Neural cell (in vitro differentiated cells): ENCODE measurements at regions not wholly inside any gene's neighbourhood (a gene's known extent, or its start where the extent isn't known, plus 50 kb on each side); places are given as distances from the start of the nearest gene placed in this dataset.
"Not testable (repeated sequence)": the region's sequence is repeated elsewhere in the genome, so short reads cannot be mapped to it uniquely, and the experiment has no call there.

Experiments used
- H2AFZ ChIP-seq: fragments of 200-600, 300-800 bp; sonication (generic), shearing (Covaris generic); 2 replicates; pipeline ENCODE4 v1.6.0; 2014; ENCODE audit warnings: low read depth, mild to moderate bottlenecking, antibody characterized with exemption, low read length, moderate library complexity
- H3F3A ChIP-seq: fragments of 200-600 bp; shearing (Covaris generic); 2 replicates; pipeline ENCODE4 v1.6.1; 2016; ENCODE audit warnings: mild to moderate bottlenecking, moderate library complexity, mixed read lengths, antibody characterized with exemption, low read length; ENCODE audit not compliant: insufficient read depth, poor library complexity, severe bottlenecking
- H3K27ac ChIP-seq: fragments of 200-600, 300-800 bp; sonication (generic), shearing (Covaris generic); 2 replicates; pipeline ENCODE4 v1.5.1; 2014; ENCODE audit warnings: mild to moderate bottlenecking, low read length, moderate library complexity
- H3K27me3 ChIP-seq: fragments of 300-800, 200-600 bp; sonication (generic), shearing (Covaris generic); 2 replicates; pipeline ENCODE4 v1.6.0; 2014; ENCODE audit warnings: mild to moderate bottlenecking, low read depth, low read length, moderate library complexity; ENCODE audit not compliant: insufficient read depth
- H3K36me3 ChIP-seq: fragments of 300-800, 200-600 bp; sonication (generic), shearing (Covaris generic); 2 replicates; pipeline ENCODE4 v1.5.1; 2014; ENCODE audit warnings: mild to moderate bottlenecking, antibody characterized with exemption, low read length, moderate library complexity; ENCODE audit not compliant: insufficient read depth
- H3K4me2 ChIP-seq: fragments of 300-800, 200-600 bp; sonication (generic), shearing (Covaris generic); 2 replicates; pipeline ENCODE4 v1.6.0; 2014; ENCODE audit warnings: mild to moderate bottlenecking, low read length
- H3K4me3 ChIP-seq: fragments of 300-800, 200-600 bp; sonication (generic), shearing (Covaris generic); 2 replicates; pipeline ENCODE4 v1.5.1; 2014; ENCODE audit warnings: mild to moderate bottlenecking, low read length, moderate library complexity
- H3K79me2 ChIP-seq: fragments of 200-600 bp; shearing (Covaris generic); replicated peaks from 2 replicates; pipeline ENCODE4 v1.6.0; 2014; ENCODE audit warnings: mild to moderate bottlenecking, low read length, moderate library complexity; ENCODE audit not compliant: insufficient read depth
- H3K9ac ChIP-seq: fragments of 300-800, 200-600 bp; sonication (generic), shearing (Covaris generic); 2 replicates; pipeline ENCODE4 v1.6.1; 2016; ENCODE audit warnings: mild to moderate bottlenecking, low read length, mixed read lengths
- H3K9me2 ChIP-seq: fragments of 200-600 bp; shearing (Covaris generic); 2 replicates; pipeline ENCODE4 v1.6.1; 2016; ENCODE audit warnings: mild to moderate bottlenecking, low read length, mixed read lengths; ENCODE audit not compliant: insufficient read depth
- H3K9me3 ChIP-seq: fragments of 200-600, 300-800 bp; sonication (generic), shearing (Covaris generic); 2 replicates; pipeline ENCODE4 v1.6.1; 2016; ENCODE audit warnings: mild to moderate bottlenecking, mixed run types, low read length, moderate library complexity, mixed read lengths
- H4K20me1 ChIP-seq: fragments of 200-600 bp; shearing (Covaris generic); 2 replicates; pipeline ENCODE4 v1.6.1; 2016; ENCODE audit warnings: mild to moderate bottlenecking, mixed run types; ENCODE audit not compliant: insufficient read depth
- CTCF ChIP-seq: fragments of 450-650 bp; IDR thresholded peaks from 2 replicates; pipeline ENCODE4 v1.5.1; 2014; ENCODE audit warnings: antibody characterized with exemption, mild to moderate bottlenecking, moderate library complexity; ENCODE audit not compliant: poor library complexity, severe bottlenecking
- EP300 ChIP-seq: fragments of 450-650 bp; conservative IDR thresholded peaks from 2 replicates; pipeline ENCODE4 v1.6.1; 2014; ENCODE audit warnings: antibody characterized with exemption, mild to moderate bottlenecking, moderate library complexity; ENCODE audit not compliant: poor library complexity, severe bottlenecking
- EZH2 ChIP-seq: fragments of 200-600, 300-800 bp; shearing (Covaris generic), sonication (generic); IDR thresholded peaks from 2 replicates; pipeline ENCODE4 v1.6.1; 2014; ENCODE audit warnings: antibody characterized with exemption, low read length, borderline replicate concordance, mild to moderate bottlenecking; ENCODE audit not compliant: insufficient read depth, poor library complexity, severe bottlenecking
- MXI1 ChIP-seq: fragments of 450-650 bp; conservative IDR thresholded peaks from 2 replicates; pipeline ENCODE4 v1.6.1; 2014; ENCODE audit warnings: antibody characterized with exemption, mild to moderate bottlenecking; ENCODE audit not compliant: poor library complexity, severe bottlenecking
- POLR2AphosphoS5 ChIP-seq: IDR thresholded peaks from 2 replicates; pipeline ENCODE4 v1.6.1; 2012
- RAD21 ChIP-seq: fragments of 450-650 bp; conservative IDR thresholded peaks from 2 replicates; pipeline ENCODE4 v1.6.1; 2014; ENCODE audit warnings: antibody characterized with exemption, mild to moderate bottlenecking, moderate library complexity
- SMC3 ChIP-seq: fragments of 450-650 bp; conservative IDR thresholded peaks from 2 replicates; pipeline ENCODE4 v1.6.1; 2014; ENCODE audit warnings: antibody characterized with exemption, mild to moderate bottlenecking, moderate library complexity; ENCODE audit not compliant: poor library complexity
- TAF1 ChIP-seq: IDR thresholded peaks from 2 replicates; pipeline ENCODE4 v1.6.1; 2012; ENCODE audit warnings: low read depth
- TF ChIP-seq, protein P1 (sequence below): IDR thresholded peaks from 2 replicates; pipeline ENCODE4 v1.6.1; 2012; ENCODE audit warnings: borderline replicate concordance

- H3K9me2 ChIP-seq: no peaks in the 10 kb centered on the region
- no peak overlapping the region for H3K4me3 ChIP-seq
- H3K9me3 ChIP-seq: no peaks in the 10 kb centered on the region
- no peaks in the 10 kb centered on the region for H3K36me3 ChIP-seq
- H3K27me3 ChIP-seq: no peaks in the 10 kb centered on the region
- H3K4me2 ChIP-seq: no peak overlapping the region
- no peak overlapping the region for H2AFZ ChIP-seq
- TF ChIP-seq EP300: no peak
- TF ChIP-seq POLR2AphosphoS5: no peak
- TF ChIP-seq MXI1: no peak
- no peak for TF ChIP-seq CTCF
- no peak for TF ChIP-seq SMC3
- no peaks in the 10 kb centered on the region for H3F3A ChIP-seq
- H3K79me2 ChIP-seq: no peaks in the 10 kb centered on the region
- no peaks in the 10 kb centered on the region for H4K20me1 ChIP-seq
- no peak overlapping the region for H3K27ac ChIP-seq
- H3K9ac ChIP-seq: no peak overlapping the region
Measured at GRCh38 chr6:21937466-21937865, 343.9 kb downstream of the SOX4 start.

DNA sequence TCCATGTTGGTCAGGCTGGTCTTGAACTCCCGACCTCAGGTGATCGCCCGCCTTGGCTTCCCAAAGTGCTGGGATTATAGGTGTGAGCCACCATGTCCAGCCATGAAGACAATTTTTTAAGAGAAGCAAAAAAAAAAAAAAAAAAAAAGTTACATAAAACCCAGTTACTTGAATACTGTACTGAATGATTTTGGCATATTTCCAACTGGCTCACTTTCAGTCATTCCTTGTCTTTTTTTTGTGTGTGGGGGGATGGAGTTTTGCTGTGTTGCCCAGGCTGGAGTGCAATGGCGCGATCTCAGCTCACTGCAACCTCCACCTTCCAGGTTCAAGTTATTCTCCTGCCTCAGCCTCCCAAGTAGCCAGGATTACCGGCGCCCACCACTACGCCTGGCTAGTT lies 345.5 kb downstream of the SOX4 start:
- H4K20me1 ChIP-seq, H3K9ac ChIP-seq, H3K9me2 ChIP-seq, H3K4me2 ChIP-seq, H3K9me3 ChIP-seq, H3K36me3 ChIP-seq, H3K79me2 ChIP-seq, H3K4me3 ChIP-seq, H2AFZ ChIP-seq, H3K27me3 ChIP-seq, H3F3A ChIP-seq, H3K27ac ChIP-seq: not testable (repeated sequence)

DNA sequence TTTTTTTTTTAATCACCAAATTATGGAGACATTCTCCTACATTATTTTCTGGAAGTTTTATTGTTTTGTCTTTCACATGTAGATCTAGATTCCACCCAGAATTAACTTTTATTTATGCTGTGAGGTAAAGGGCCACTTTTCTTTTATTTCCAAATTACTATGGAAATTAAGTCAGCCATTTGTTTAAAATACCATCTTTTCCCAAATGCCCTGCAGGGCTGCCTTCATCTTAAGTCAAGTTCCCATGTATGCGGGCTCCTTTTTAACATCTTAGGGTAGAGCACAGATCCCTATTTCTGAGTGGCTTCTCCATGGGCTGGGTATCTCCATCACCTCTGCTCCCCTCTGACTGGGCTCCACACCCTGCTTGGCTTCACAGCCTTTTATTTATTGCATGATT lies 348.4 kb downstream of the SOX4 start:
- Histone ChIP-seq H3K9ac (no peak overlapping the region), H3K4me3 (no peak overlapping the region), H3K9me3 (no peaks in the 10 kb centered on the region), H3K36me3 (no peaks in the 10 kb centered on the region), H3K79me2 (no peaks in the 10 kb centered on the region), H3K9me2 (no peaks in the 10 kb centered on the region), H3F3A (no peaks in the 10 kb centered on the region), H2AFZ (no peak overlapping the region), H3K27ac (no peak overlapping the region), H3K4me2 (no peak overlapping the region), H3K27me3 (no peaks in the 10 kb centered on the region), H4K20me1 (no peaks in the 10 kb centered on the region)
- no peak for TF ChIP-seq SMC3
- no peak for TF ChIP-seq TAF1
- TF ChIP-seq EP300: no peak
- TF ChIP-seq CTCF: no peak
- no peak for TF ChIP-seq EZH2
- TF ChIP-seq MXI1: no peak
- TF ChIP-seq, protein P1, sequence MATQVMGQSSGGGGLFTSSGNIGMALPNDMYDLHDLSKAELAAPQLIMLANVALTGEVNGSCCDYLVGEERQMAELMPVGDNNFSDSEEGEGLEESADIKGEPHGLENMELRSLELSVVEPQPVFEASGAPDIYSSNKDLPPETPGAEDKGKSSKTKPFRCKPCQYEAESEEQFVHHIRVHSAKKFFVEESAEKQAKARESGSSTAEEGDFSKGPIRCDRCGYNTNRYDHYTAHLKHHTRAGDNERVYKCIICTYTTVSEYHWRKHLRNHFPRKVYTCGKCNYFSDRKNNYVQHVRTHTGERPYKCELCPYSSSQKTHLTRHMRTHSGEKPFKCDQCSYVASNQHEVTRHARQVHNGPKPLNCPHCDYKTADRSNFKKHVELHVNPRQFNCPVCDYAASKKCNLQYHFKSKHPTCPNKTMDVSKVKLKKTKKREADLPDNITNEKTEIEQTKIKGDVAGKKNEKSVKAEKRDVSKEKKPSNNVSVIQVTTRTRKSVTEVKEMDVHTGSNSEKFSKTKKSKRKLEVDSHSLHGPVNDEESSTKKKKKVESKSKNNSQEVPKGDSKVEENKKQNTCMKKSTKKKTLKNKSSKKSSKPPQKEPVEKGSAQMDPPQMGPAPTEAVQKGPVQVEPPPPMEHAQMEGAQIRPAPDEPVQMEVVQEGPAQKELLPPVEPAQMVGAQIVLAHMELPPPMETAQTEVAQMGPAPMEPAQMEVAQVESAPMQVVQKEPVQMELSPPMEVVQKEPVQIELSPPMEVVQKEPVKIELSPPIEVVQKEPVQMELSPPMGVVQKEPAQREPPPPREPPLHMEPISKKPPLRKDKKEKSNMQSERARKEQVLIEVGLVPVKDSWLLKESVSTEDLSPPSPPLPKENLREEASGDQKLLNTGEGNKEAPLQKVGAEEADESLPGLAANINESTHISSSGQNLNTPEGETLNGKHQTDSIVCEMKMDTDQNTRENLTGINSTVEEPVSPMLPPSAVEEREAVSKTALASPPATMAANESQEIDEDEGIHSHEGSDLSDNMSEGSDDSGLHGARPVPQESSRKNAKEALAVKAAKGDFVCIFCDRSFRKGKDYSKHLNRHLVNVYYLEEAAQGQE: no peak
- no peak for TF ChIP-seq POLR2AphosphoS5
- TF ChIP-seq RAD21: no peak
